GM12878 (cell line): ENCODE measurements at regions not wholly inside any gene's neighbourhood (a gene's known extent, or its start where the extent isn't known, plus 50 kb on each side); places are given as distances from the start of the nearest gene placed in this dataset.

Source experiments
- ATAC-seq: fragments of 200-7000 bp; cut with Tn5 transposase; 3 replicates; pipeline ENCODE4 v1.9.1; 2020; ENCODE audit warnings: mild to moderate bottlenecking, moderate library complexity
- BruUV-seq: library from RNA; stranded (reverse); fragments of 400-500 nt; replicated peaks from 2 replicates; lab custom pipeline; 2021; lab: Mats Ljungman, UMichigan
- CTCF ChIA-PET: fragments of 300-600 bp; sonication (Branson Sonifier 250); formaldehyde crosslinking; extraction: SDS; loops from one replicate; lab custom pipeline; 2021; ENCODE audit warnings: inconsistent platforms; lab: Yijun Ruan, JAX
- POLR2A ChIA-PET: fragments of 350-600 bp; formaldehyde crosslinking; extraction: SDS; loops from one replicate; lab custom pipeline; 2021; ENCODE audit warnings: inconsistent platforms; lab: Charles Lee
- RAD21 ChIA-PET: fragments of 300-600 bp; sonication (Branson Sonifier 250); formaldehyde crosslinking; loops from one replicate; lab custom pipeline; 2023; ENCODE audit warnings: antibody characterized with exemption; ENCODE audit not compliant: unreplicated experiment; lab: Charles Lee
- SMC1A ChIA-PET: fragments of 300-600 bp; sonication (Branson Sonifier 250); formaldehyde crosslinking; loops from one replicate; lab custom pipeline; 2023; ENCODE audit not compliant: unreplicated experiment, uncharacterized antibody; lab: Charles Lee
- DNase-seq: peaks from one replicate; pipeline ENCODE4 v3.0.0-alpha.2; 2011; ENCODE audit warnings: low read depth, low spot score
- FAIRE-seq: peaks from 3 replicates; lab custom pipeline; 2011; peaks lifted over from hg19 to GRCh38; lab: Jason Lieb, UNC
- H2AFZ ChIP-seq: 2 replicates; pipeline ENCODE4 v1.6.0; 2011; ENCODE audit warnings: low read depth, low read length, control low read depth; ENCODE audit not compliant: control insufficient read depth
- H3K27ac ChIP-seq: 2 replicates; pipeline ENCODE4 v1.5.1; 2011; ENCODE audit warnings: control low read depth; ENCODE audit not compliant: control insufficient read depth, insufficient read depth
- H3K27me3 ChIP-seq, 2 experiments: replicated peaks in 1 of 2; 2 replicates each; pipeline versions ENCODE4 v1.6.0 to v1.6.1; 2011; ENCODE audit warnings: low read length in 1 of 2; ENCODE audit not compliant: control insufficient read depth in 2 of 2, insufficient read depth in 2 of 2
- H3K36me3 ChIP-seq, 2 experiments: 2 replicates each; pipeline ENCODE4 v1.5.1; 2011; ENCODE audit warnings: low read length in 1 of 2; ENCODE audit not compliant: control insufficient read depth in 2 of 2, insufficient read depth in 2 of 2
- H3K4me1 ChIP-seq: 2 replicates; pipeline ENCODE4 v1.6.1; 2011; ENCODE audit warnings: mild to moderate bottlenecking, low read length, moderate library complexity, mixed read lengths; ENCODE audit not compliant: control insufficient read depth, insufficient read depth
- H3K4me2 ChIP-seq: 2 replicates; pipeline ENCODE4 v1.6.0; 2011; ENCODE audit warnings: control low read depth; ENCODE audit not compliant: control insufficient read depth, insufficient read depth
- H3K4me3 ChIP-seq: fragments of 200-600 bp; sonication (generic); 2 replicates; pipeline ENCODE4 v1.5.1; 2016
- H3K79me2 ChIP-seq: 2 replicates; pipeline ENCODE4 v1.6.0; 2011; ENCODE audit warnings: low read length; ENCODE audit not compliant: control insufficient read depth, insufficient read depth
- H3K9ac ChIP-seq: 2 replicates; pipeline ENCODE4 v1.8.0; 2011; ENCODE audit warnings: low read length, control low read depth, mixed read lengths; ENCODE audit not compliant: control insufficient read depth, insufficient read depth
- H3K9me3 ChIP-seq: replicated peaks from 3 replicates; pipeline ENCODE4 v1.5.1; 2011; ENCODE audit warnings: mild to moderate bottlenecking, low read length; ENCODE audit not compliant: control insufficient read depth, insufficient read depth
- H4K20me1 ChIP-seq: 2 replicates; pipeline ENCODE4 v1.6.0; 2011; ENCODE audit not compliant: control insufficient read depth, insufficient read depth
- EED ChIP-seq: sonication (generic); IDR thresholded peaks from 2 replicates; pipeline ENCODE4 v1.6.1; 2016; ENCODE audit warnings: antibody characterized with exemption, low read depth
- POU2F2 ChIP-seq: IDR thresholded peaks from 3 replicates; pipeline ENCODE4 v1.6.1; 2011; ENCODE audit warnings: low read depth, mild to moderate bottlenecking, low read length, borderline replicate concordance
- RELB ChIP-seq: fragments of 450-650 bp; IDR thresholded peaks from 2 replicates; pipeline ENCODE4 v1.6.1; 2017; ENCODE audit warnings: low read depth, mild to moderate bottlenecking, moderate library complexity
- REST ChIP-seq: IDR thresholded peaks from 2 replicates; pipeline ENCODE4 v1.6.1; 2012; ENCODE audit warnings: mild to moderate bottlenecking, low read depth, low read length
- SMAD5 ChIP-seq: IDR thresholded peaks from 2 replicates; pipeline ENCODE4 v1.6.1; 2016; ENCODE audit warnings: antibody characterized with exemption, low read depth
- SMC3 ChIP-seq: IDR thresholded peaks from 2 replicates; pipeline ENCODE4 v1.6.1; 2011; ENCODE audit warnings: low read length, improper control_type of control experiment, borderline replicate concordance
- TCF12 ChIP-seq: IDR thresholded peaks from 2 replicates; pipeline ENCODE4 v1.6.1; 2011; ENCODE audit warnings: low read depth, mild to moderate bottlenecking, low read length
- YBX1 ChIP-seq: fragments of 450-650 bp; IDR thresholded peaks from 2 replicates; pipeline ENCODE4 v1.6.1; 2016; ENCODE audit warnings: antibody characterized with exemption
- in situ Hi-C: fragments of 300-500 bp; cut with MboI; formaldehyde crosslinking; loops from 9 replicates; pipeline ENCODE4 v1.14.3; 2018; ENCODE audit warnings: mixed read lengths
- intact Hi-C: fragments of 100-400 bp; cut with micrococcal nuclease; formaldehyde crosslinking; loops from one replicate; pipeline ENCODE4 v1.14.2; 2022; ENCODE audit not compliant: unreplicated experiment

- TF ChIP-seq YBX1: no peak
Observed at GRCh38 chr1:69438056-69438795, 129.5 kb upstream of the LRRC7 start (continued).

- H2AFZ ChIP-seq: no peak overlapping the region
- TF ChIP-seq SMC3 (no peak), TCF12 (no peak), REST (no peak), POU2F2 (no peak), SMAD5 (no peak), RELB (no peak), EED (no peak)
Observed at GRCh38 chr1:69441496-69441895, 126.2 kb upstream of the LRRC7 start.

More at GRCh38 chr1:69441496-69441895, 126.2 kb upstream of the LRRC7 start:
- FAIRE-seq (no peak), ATAC-seq (no peak), DNase-seq (no peak)
- no peak overlapping the region for H3K27ac ChIP-seq
- H4K20me1 ChIP-seq: no peaks in the 10 kb centered on the region
- H3K9ac ChIP-seq: no peak overlapping the region
- H3K36me3 ChIP-seq: no peaks in the 10 kb centered on the region
- ChIA-PET SMC1A (no interaction called here), RAD21 (no interaction called here), CTCF (no interaction called here), POLR2A (no interaction called here)
- no peaks in the 10 kb centered on the region for H3K79me2 ChIP-seq
- no peak overlapping the region for H3K4me2 ChIP-seq
- H3K4me1 ChIP-seq: no peaks in the 10 kb centered on the region
- intact Hi-C loops: no loop called here
- no peaks in the 10 kb centered on the region for H3K27me3 ChIP-seq
- H3K4me3 ChIP-seq: no peak overlapping the region
- no TSS peak for BruUV-seq
- in situ Hi-C loops: no loop called here
- H3K9me3 ChIP-seq: no peaks in the 10 kb centered on the region
